NCI-H748 (cell line): ENCODE measurements at regions not wholly inside any gene's neighbourhood (a gene's known extent, or its start where the extent isn't known, plus 50 kb on each side); places are given as distances from the start of the nearest gene placed in this dataset.
"Not testable (repeated sequence)": the region's sequence is repeated elsewhere in the genome, so short reads cannot be mapped to it uniquely, and the experiment has no call there.

Source experiments
- DNase-seq: peaks from one replicate; lab custom pipeline; 2025; ENCODE audit not compliant: unreplicated experiment; lab: John Stamatoyannopoulos, UW

- no peak for DNase-seq
These were observed 85.4 kb upstream of the RALY start for GRCh38 chr20:33908336-33908735.

DNA sequence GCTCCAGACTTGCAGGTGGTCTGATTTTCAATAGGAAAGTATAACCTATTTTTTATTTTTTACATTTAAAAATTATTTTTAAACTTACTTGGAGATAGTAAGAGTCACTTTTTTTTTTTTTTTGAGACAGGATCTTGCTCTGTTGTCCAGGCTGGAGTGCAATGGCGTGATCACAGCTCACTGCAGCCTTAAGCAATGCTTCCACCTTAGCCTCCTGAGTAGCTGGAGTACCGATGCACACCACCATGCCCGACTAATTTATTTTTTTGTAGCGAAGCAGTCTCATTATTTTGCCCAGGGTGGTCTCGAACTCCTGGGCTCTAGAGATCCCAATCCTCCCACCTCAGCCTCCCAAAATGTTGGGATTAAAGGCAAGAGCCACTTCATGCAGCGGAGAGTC, 84.8 kb upstream of the RALY start:
- DNase-seq: no peak

DNA sequence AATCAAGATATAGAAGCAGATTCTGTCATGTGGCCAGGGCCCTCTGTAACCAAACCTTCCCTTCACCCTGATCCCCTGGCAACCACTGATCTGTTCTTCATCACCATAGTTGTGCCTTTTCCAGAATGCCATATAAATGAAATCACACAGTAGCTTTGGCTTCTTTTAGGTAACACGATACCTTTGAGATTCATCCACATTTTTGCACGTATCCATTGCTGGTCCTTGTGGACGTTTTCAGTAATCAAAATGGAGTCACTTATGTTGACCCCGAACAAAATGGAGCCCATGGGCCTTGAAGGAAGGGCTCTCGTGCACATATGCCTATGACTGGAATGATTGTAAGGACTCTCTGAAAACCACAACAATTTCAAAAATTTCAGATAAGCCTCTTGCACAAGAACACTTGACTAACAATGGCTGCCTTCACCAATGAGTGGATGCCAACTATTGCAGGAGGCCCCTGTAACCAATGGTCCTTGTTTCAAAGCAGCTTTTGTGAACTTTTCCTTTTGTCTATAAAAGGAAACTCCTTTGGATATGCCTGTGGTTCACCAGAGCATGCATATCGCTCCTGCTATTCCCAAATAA, 84.3 kb upstream of the RALY start:
- DNase-seq: no peak

DNA sequence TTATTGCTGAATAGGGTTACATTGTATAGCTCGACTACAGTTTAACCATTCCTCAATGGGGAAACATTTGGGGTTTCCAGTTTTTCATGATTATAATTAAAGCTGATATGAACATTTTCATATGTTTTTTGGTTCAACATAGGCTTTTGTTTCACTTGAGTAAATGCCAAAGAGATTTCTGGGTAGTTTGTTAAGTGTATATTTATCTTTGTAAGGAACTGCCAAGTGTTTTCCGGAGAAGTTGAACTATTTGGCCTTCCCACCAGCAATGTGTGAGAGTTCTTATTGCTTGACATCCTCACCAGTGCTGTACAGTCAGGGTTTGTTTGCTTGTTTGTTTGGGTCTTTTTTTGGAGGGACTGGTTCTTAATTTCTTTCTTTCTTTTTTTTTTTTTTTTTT, 83.7 kb upstream of the RALY start:
- DNase-seq: no peak

- DNase-seq: no peak
These were observed 83.0 kb upstream of the RALY start for GRCh38 chr20:33910529-33911327.

DNA sequence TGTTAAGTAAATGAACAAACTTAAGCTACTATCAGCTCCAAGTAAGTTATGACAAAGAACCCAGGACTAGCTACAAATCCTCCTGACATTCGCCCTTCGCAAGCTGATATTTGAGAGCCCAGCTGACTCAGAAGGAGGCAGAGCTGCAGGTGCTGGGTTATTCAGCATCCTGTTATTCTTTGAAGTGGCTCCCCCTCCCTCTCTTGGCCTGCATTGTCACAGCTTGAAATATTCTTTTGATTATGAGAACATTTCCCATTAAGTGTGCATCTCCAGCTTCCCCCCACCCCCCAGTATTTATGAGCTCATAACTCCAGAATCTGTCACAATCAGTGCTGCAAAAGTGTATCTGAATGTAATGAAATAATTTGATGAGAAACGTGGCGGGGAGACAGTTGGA, 78.8 kb upstream of the RALY start:
- DNase-seq: peak; percentile 6

GRCh38 chr20:33915726-33916331, 77.9 kb upstream of the RALY start:
- peak; percentile 43 for DNase-seq

GRCh38 chr20:33916768-33917167, 76.9 kb upstream of the RALY start:
- DNase-seq: no peak

DNA sequence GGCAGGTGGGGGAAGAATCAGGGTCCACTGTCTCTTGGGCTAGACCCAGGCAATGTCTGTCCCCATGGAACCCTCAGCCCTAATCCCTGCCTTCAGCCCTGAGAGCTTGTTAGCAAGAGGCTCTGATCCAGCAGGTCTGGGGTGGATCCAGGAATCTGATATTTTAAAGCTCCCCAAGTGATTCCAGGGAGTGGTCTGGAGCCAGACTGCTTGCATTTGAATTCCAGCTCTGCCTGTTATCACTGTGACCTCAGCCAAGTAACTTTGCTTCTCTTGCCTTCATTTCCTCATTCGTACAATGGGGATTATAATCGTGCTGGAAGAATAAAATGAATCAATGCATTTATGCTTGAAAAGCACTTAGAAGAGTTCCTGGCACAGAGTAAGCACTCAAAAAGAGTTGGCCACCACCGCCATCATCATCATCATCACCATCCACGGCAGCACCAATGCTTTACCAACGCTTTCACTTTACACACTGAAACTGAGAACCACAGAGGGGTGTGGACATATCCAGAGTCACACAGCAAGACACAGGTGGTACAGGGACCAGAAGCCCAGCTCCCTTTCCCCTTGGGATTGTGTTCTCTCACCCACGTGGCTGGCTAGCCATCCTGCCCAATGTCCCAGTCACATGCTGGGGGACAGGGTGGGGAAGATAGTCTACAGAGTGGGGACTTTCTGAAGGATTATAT, 75.7 kb upstream of the RALY start:
- DNase-seq: no peak

- no peak for DNase-seq
These were observed 75.0 kb upstream of the RALY start for GRCh38 chr20:33918662-33919061.

GRCh38 chr20:33919653-33920052, 74.1 kb upstream of the RALY start:
- no peak for DNase-seq

- DNase-seq: no peak
These were observed 71.5 kb upstream of the RALY start for GRCh38 chr20:33922224-33922623.

DNA sequence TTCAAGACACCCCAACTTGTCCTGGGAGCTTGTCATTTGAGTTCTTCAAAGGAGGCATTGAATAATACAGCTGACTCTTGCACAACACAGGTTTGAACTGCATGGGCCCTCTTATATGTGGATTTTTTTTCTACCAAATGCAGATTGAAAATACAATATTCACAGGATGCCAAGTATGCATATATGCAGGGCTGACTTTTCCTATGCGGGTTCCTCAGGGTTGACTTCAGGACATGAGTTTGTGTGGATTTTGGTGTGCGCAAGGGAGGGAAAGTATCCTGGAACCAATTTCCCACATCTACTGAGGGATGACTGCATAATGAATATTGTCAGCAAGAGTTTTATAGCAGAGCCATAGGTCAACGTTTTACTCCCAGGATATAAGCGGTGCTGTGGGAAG, 70.0 kb upstream of the RALY start:
- no peak for DNase-seq

- DNase-seq: no peak
These were observed 67.8 kb upstream of the RALY start for GRCh38 chr20:33925867-33926266.

GRCh38 chr20:33926425-33926824, 67.3 kb upstream of the RALY start:
- no peak for DNase-seq

DNA sequence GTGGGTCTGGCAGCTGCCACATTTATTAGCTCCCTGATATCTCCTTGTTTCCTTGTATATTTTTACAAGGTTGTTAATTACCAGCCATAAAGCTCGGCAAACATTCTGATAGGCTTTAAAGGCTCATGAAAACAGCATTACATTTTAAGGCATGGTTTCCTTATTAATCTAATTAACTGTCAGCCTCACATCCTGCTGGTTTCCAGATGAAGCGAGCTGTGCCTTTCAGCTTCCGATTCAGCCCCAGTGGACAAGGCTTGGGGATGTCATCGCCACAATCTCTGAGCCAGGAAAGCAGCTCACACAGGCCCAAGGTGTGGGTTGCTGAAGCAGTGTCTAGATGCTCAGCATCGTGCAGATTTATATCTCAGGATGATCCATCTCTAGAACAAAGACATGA, 66.0 kb upstream of the RALY start:
- no peak for DNase-seq

DNA sequence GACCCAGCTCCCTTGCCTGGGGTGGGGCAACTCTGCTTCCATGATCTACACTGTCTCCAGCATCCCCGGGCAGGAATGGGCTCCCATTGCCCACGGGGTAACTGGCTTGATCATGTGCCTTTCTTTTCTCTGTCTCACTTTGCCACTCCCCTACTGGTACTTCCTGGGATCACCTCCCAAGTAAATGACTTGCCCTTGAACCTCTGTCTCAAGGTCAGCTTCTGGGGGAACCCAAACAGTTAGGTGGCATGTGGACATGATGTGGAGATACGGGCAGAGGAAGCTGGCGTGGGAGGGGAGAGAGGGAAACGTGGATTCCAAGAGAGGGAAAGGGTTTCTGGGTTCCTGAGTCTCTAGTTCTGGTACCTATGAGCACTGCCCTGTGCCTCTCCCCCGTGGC, 63.8 kb upstream of the RALY start:
- DNase-seq: no peak

GRCh38 chr20:33933469-33933909, 60.2 kb upstream of the RALY start:
- DNase-seq: peak; percentile 39

GRCh38 chr20:33936656-33937055, 57.1 kb upstream of the RALY start:
- no peak for DNase-seq

- DNase-seq: not testable (repeated sequence)
These were observed 54.7 kb upstream of the RALY start for GRCh38 chr20:33939031-33939430.

DNA sequence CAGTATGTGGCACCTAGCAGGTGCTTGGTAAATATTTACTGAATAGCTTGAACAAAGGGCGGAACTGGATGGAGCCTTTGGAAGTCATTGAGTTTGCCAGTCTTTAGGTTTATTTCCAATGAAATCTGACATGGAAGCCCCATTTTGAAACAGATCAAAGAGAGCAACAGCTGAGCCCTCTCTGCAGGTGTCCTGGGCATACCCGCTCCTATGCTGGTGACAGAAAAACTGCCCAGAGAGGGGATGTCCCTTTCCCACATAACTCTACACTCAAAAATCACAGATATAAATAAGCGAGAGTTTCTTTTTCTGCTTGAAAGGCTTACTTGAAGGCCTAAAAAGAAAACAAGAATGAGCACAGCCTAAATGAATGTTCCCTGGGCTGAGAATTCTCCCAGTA, 53.0 kb upstream of the RALY start:
- DNase-seq: peak; percentile 64
